Activated CD4-positive, alpha-beta T cell treated with anti-CD3 and anti-CD28 coated beads, Interleukin-2, amount 50 U/mL, for 16 hours (primary cell): ENCODE measurements at regions not wholly inside any gene's neighbourhood (a gene's known extent, or its start where the extent isn't known, plus 50 kb on each side); places are given as distances from the start of the nearest gene placed in this dataset.

ENCODE experiments used
- DNase-seq: peaks from one replicate; pipeline ENCODE4 v3.0.0-alpha.2; 2020

- no peak for DNase-seq
These were observed 127.0 kb upstream of the STMND1 start for GRCh38 chr6:16974704-16975359.

GRCh38 chr6:16974387-16974673 is 127.5 kb upstream of the STMND1 start:
- no peak for DNase-seq

- DNase-seq, result no peak
These were observed 128.1 kb upstream of the STMND1 start for GRCh38 chr6:16973545-16974386.

GRCh38 chr6:16973051-16973450 is 128.8 kb upstream of the STMND1 start:
- no peak for DNase-seq

GRCh38 chr6:16972535-16972934 is 129.3 kb upstream of the STMND1 start:
- DNase-seq, result no peak

- no peak for DNase-seq
These were observed 131.9 kb upstream of the STMND1 start for GRCh38 chr6:16969699-16970655.

GRCh38 chr6:16968101-16968500 is 133.7 kb upstream of the STMND1 start:
- DNase-seq, result no peak

- no peak for DNase-seq
These were observed 134.4 kb upstream of the STMND1 start for GRCh38 chr6:16967470-16967817.

GRCh38 chr6:16966791-16967469 is 134.9 kb upstream of the STMND1 start:
- no peak for DNase-seq

GRCh38 chr6:16965689-16966088 is 136.2 kb upstream of the STMND1 start:
- no peak for DNase-seq

- DNase-seq, result peak; percentile 69
These were observed 137.0 kb upstream of the STMND1 start for GRCh38 chr6:16964553-16965499.

- DNase-seq, result no peak
These were observed 140.3 kb upstream of the STMND1 start for GRCh38 chr6:16961577-16961976.

GRCh38 chr6:16959789-16960188 is 142.1 kb upstream of the STMND1 start:
- DNase-seq, result no peak

- no peak for DNase-seq
These were observed 145.5 kb upstream of the STMND1 start for GRCh38 chr6:16956361-16956760.

GRCh38 chr6:16955899-16956298 is 146.0 kb upstream of the STMND1 start:
- no peak for DNase-seq

GRCh38 chr6:16953905-16954304 is 147.9 kb upstream of the STMND1 start:
- no peak for DNase-seq

- DNase-seq, result no peak
These were observed 148.4 kb upstream of the STMND1 start for GRCh38 chr6:16953446-16953845.

GRCh38 chr6:16950825-16951495 is 150.9 kb upstream of the STMND1 start:
- DNase-seq, result peak; percentile 52

GRCh38 chr6:16950302-16950701 is 151.5 kb upstream of the STMND1 start:
- DNase-seq, result no peak

GRCh38 chr6:16949716-16950115 is 152.1 kb upstream of the STMND1 start:
- no peak for DNase-seq

- DNase-seq, result no peak
These were observed 153.5 kb upstream of the STMND1 start for GRCh38 chr6:16948396-16948795.
